PC-9 (cell line): ENCODE measurements at regions not wholly inside any gene's neighbourhood (a gene's known extent, or its start where the extent isn't known, plus 50 kb on each side); places are given as distances from the start of the nearest gene placed in this dataset.

Source experiments
- BruUV-seq: library from RNA; stranded (reverse); fragments of 400-500 nt; replicated peaks from 2 replicates; lab custom pipeline; 2021; lab: Mats Ljungman, UMichigan
- CTCF ChIA-PET: fragments of 300-600 bp; sonication (Branson Sonifier 250); formaldehyde crosslinking; loops from one replicate; lab custom pipeline; 2022; ENCODE audit warnings: antibody characterized with exemption; lab: Charles Lee
- POLR2A ChIA-PET: fragments of 300-600 bp; sonication (Branson Sonifier 250); formaldehyde crosslinking; loops from one replicate; lab custom pipeline; 2022; ENCODE audit warnings: antibody characterized with exemption; ENCODE audit not compliant: unreplicated experiment; lab: Charles Lee
- DNase-seq, 2 experiments: peaks; one replicate each; pipeline versions ENCODE4 v3.0.0 to v3.0.0-alpha.2; 2015 to 2022; ENCODE audit warnings: mixed read lengths in 1 of 2
- H2AFZ ChIP-seq: fragments of 200-600 bp; sonication (generic); 2 replicates; pipeline ENCODE4 v1.8.1; 2017; ENCODE audit warnings: antibody characterized with exemption
- H3F3A ChIP-seq: fragments of 200-600 bp; sonication (generic); 2 replicates; pipeline ENCODE4 v1.8.1; 2017; ENCODE audit warnings: antibody characterized with exemption, mild to moderate bottlenecking, low read depth; ENCODE audit not compliant: insufficient read depth
- H3K27ac ChIP-seq: fragments of 200-600 bp; sonication (generic); 2 replicates; pipeline ENCODE4 v1.6.1; 2016; ENCODE audit warnings: mixed run types
- H3K27me3 ChIP-seq: fragments of 200-600 bp; sonication (generic); 2 replicates; pipeline ENCODE4 v1.6.1; 2016; ENCODE audit warnings: low read depth, mixed run types; ENCODE audit not compliant: insufficient read depth
- H3K36me3 ChIP-seq: fragments of 200-600 bp; sonication (generic); 2 replicates; pipeline ENCODE4 v1.6.1; 2016; ENCODE audit warnings: low read depth, mixed run types
- H3K4me1 ChIP-seq: fragments of 200-600 bp; sonication (generic); replicated peaks from 2 replicates; pipeline ENCODE4 v1.6.1; 2016; ENCODE audit warnings: mixed run types; ENCODE audit not compliant: insufficient read depth
- H3K4me2 ChIP-seq: fragments of 200-600 bp; sonication (generic); 2 replicates; pipeline ENCODE4 v1.6.1; 2017; ENCODE audit warnings: mixed run types
- H3K4me3 ChIP-seq: fragments of 200-600 bp; sonication (generic); 2 replicates; pipeline ENCODE4 v1.6.1; 2016; ENCODE audit warnings: mixed run types
- H3K79me2 ChIP-seq: fragments of 200-600 bp; sonication (generic); 2 replicates; pipeline ENCODE4 v1.6.1; 2017; ENCODE audit warnings: low read depth, mixed run types
- H3K9me2 ChIP-seq: fragments of 200-600 bp; sonication (generic); 2 replicates; pipeline ENCODE4 v1.8.1; 2017; ENCODE audit warnings: mild to moderate bottlenecking; ENCODE audit not compliant: insufficient read depth
- H3K9me3 ChIP-seq: fragments of 200-600 bp; sonication (generic); 2 replicates; pipeline ENCODE4 v1.8.1; 2016; ENCODE audit warnings: low read depth; ENCODE audit not compliant: insufficient read depth
- H4K20me1 ChIP-seq: fragments of 200-600 bp; sonication (generic); 2 replicates; pipeline ENCODE4 v1.8.1; 2017; ENCODE audit not compliant: insufficient read depth
- EZH2 ChIP-seq: fragments of 200-600 bp; sonication (generic); IDR thresholded peaks from 2 replicates; pipeline ENCODE4 v1.8.0; 2017; ENCODE audit warnings: antibody characterized with exemption, low read depth
- intact Hi-C: fragments of 100-400 bp; cut with micrococcal nuclease; formaldehyde crosslinking; loops from one replicate; pipeline ENCODE4 v1.10.0; 2022; ENCODE audit not compliant: unreplicated experiment
- TF ChIP-seq, protein P1 (sequence below): fragments of 200-600 bp; sonication (generic); conservative IDR thresholded peaks from 2 replicates; pipeline ENCODE4 v1.6.1; 2017; ENCODE audit warnings: mixed run types, antibody characterized with exemption, mild to moderate bottlenecking, moderate library complexity

DNA sequence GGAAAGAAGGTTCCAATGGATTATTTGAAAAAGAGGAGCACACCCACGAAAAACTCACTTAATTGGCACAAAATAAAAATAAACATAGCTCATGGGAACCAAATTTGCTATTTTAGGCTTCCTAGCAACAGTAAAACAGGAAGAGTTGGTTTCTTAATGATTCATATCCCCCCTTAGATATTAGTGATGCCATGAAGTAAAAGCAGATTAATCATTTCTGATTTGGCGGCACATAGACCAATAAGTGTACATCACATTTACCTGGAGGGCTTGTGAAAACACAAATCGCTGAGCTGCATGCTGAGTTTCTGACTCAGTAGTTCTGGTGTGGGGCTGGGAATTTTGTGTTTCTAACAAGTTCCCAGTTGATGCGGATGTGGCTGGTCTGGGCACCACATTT lies 260.4 kb downstream of the SLC4A3 start:
- intact Hi-C loops = no loop called here
- H3K9me2 ChIP-seq = peaks cover 5% of the 10 kb centered on the region; the same call in 1 of the 2 replicates
- H3K4me2 ChIP-seq = no peak overlapping the region
- no peaks in the 10 kb centered on the region for H3K36me3 ChIP-seq
- H3F3A ChIP-seq = no peaks in the 10 kb centered on the region
- POLR2A ChIA-PET = no interaction called here
- H3K4me1 ChIP-seq = no peaks in the 10 kb centered on the region
- TF ChIP-seq, protein P1, sequence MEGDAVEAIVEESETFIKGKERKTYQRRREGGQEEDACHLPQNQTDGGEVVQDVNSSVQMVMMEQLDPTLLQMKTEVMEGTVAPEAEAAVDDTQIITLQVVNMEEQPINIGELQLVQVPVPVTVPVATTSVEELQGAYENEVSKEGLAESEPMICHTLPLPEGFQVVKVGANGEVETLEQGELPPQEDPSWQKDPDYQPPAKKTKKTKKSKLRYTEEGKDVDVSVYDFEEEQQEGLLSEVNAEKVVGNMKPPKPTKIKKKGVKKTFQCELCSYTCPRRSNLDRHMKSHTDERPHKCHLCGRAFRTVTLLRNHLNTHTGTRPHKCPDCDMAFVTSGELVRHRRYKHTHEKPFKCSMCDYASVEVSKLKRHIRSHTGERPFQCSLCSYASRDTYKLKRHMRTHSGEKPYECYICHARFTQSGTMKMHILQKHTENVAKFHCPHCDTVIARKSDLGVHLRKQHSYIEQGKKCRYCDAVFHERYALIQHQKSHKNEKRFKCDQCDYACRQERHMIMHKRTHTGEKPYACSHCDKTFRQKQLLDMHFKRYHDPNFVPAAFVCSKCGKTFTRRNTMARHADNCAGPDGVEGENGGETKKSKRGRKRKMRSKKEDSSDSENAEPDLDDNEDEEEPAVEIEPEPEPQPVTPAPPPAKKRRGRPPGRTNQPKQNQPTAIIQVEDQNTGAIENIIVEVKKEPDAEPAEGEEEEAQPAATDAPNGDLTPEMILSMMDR = no peak
- TF ChIP-seq EZH2 = no peak
- H2AFZ ChIP-seq = no peak overlapping the region
- CTCF ChIA-PET = no interaction called here
- H4K20me1 ChIP-seq = no peaks in the 10 kb centered on the region
- no peaks in the 10 kb centered on the region for H3K9me3 ChIP-seq
- H3K4me3 ChIP-seq = no peak overlapping the region
- no peak for DNase-seq
- no peaks in the 10 kb centered on the region for H3K79me2 ChIP-seq
- H3K27me3 ChIP-seq = no peaks in the 10 kb centered on the region
- BruUV-seq = no TSS peak
- H3K27ac ChIP-seq = no peak overlapping the region

DNA sequence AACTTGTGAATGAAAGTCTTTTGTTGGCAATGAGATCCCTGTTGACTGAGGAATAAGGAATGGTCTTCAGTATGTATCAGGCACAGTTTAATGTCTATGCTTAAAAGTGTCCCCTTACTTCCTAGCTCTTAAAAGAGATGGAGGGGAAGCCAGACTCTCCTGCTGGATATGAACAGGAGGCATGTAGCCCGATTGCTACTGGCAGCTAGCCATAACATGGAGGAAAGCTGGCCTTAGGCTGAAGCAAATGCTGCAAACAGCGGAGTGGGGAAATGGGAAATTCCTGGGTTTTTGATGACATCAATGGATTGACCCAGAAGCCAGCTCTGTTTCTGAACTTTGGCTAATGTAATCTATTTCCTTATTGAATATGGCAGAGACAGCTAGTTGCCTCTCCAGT lies 266.1 kb downstream of the SLC4A3 start:
- no peak for DNase-seq
- Histone ChIP-seq H3F3A (no peaks in the 10 kb centered on the region), H3K4me3 (no peak overlapping the region), H3K9me2 (peaks cover 5% of the 10 kb centered on the region; the same call in 1 of the 2 replicates), H3K27ac (no peak overlapping the region), H3K79me2 (no peaks in the 10 kb centered on the region), H3K9me3 (no peaks in the 10 kb centered on the region), H2AFZ (no peak overlapping the region), H4K20me1 (no peaks in the 10 kb centered on the region), H3K27me3 (no peaks in the 10 kb centered on the region), H3K36me3 (no peaks in the 10 kb centered on the region), H3K4me1 (no peaks in the 10 kb centered on the region), H3K4me2 (no peak overlapping the region)
- TF ChIP-seq EZH2 = no peak
- TF ChIP-seq, protein P1 = no peak
- intact Hi-C loops = no loop called here
- no TSS peak for BruUV-seq
- POLR2A ChIA-PET = no interaction called here
- CTCF ChIA-PET = no interaction called here

DNA sequence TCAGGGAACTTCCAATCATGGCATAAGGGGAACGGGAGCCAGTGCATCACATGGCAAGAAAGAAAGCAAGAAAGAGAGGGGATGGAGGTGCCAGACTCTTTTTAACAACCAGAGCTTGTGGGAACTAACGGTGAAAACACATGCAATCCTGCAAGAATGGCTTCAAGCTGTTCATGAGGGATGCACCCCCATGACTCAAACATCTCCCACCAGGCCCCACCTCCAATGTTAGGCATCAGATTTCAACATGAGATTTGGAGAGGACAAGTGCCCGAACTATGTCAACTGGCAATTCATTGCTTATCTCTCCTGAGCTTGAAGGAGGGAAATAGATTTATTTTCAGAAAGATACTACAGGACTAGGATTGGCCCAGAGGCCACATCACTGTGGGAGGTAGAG lies 270.0 kb downstream of the SLC4A3 start:
- Histone ChIP-seq H4K20me1 (no peaks in the 10 kb centered on the region), H3K9me3 (no peaks in the 10 kb centered on the region), H3K36me3 (no peaks in the 10 kb centered on the region), H3F3A (no peaks in the 10 kb centered on the region), H3K4me3 (no peak overlapping the region), H3K9me2 (peaks cover 3% of the 10 kb centered on the region; the same call in 1 of the 2 replicates), H2AFZ (no peak overlapping the region), H3K4me1 (no peaks in the 10 kb centered on the region), H3K4me2 (no peak overlapping the region), H3K79me2 (no peaks in the 10 kb centered on the region), H3K27me3 (no peaks in the 10 kb centered on the region), H3K27ac (no peak overlapping the region)
- BruUV-seq = no TSS peak
- no peak for DNase-seq
- TF ChIP-seq EZH2 = no peak
- TF ChIP-seq, protein P1 = no peak
- ChIA-PET POLR2A (no interaction called here), CTCF (no interaction called here)
- intact Hi-C loops = no loop called here
